ENCODE measurements at regions not wholly inside any gene's neighbourhood (a gene's known extent, or its start where the extent isn't known, plus 50 kb on each side); places are given as distances from the start of the nearest gene placed in this dataset.

GRCh38 chr18:2204736-2205135, 366.6 kb downstream of the METTL4 start:
- WGBS, 2 donors, result 66 to 69% methylated on average over 2 of the region's 2 CpGs
- no peak overlapping the region for H3K27ac ChIP-seq
- H3K27me3 ChIP-seq, result no peaks in the 10 kb centered on the region
- H3K4me1 ChIP-seq, result no peaks in the 10 kb centered on the region
- no peaks in the 10 kb centered on the region for H3K9me3 ChIP-seq
- TF ChIP-seq POLR2AphosphoS5 (IDR thresholded peaks at IDR 0.05), result no peak
- TF ChIP-seq POLR2A (IDR thresholded peaks at IDR 0.05), result no peak
- no peak for TF ChIP-seq CTCF (IDR thresholded peaks at IDR 0.05)
- TF ChIP-seq EP300 (IDR thresholded peaks at IDR 0.05), result no peak
- H3K4me3 ChIP-seq, result no peak overlapping the region
- intact Hi-C loops (cut with DNase I), result no loop called here
- no peak for DNase-seq
- H3K36me3 ChIP-seq, result no peaks in the 10 kb centered on the region

DNA sequence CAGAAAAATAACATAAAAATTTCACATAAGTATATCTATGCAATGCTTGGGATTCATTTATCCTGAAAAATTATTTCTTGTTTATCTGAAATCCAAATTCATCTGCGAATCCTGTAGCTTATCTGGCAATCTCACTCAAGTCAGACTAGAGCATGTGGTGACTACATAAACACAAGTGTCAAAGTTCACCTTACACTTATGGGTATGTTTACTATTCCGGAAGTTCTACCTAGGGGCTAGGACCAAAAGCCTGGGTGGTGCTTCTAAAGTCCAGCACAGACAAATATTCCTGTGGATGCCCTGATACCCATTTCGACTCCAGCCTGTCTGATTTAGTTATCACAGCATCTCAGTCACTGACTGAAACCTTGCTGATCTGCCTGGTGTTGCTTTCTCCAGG, 364.0 kb downstream of the METTL4 start:
- 22 to 66% methylated on average over 3 of the region's 3 CpGs for WGBS, 2 donors
- no peak for TF ChIP-seq CTCF (IDR thresholded peaks at IDR 0.05)
- TF ChIP-seq POLR2A (IDR thresholded peaks at IDR 0.05), result no peak
- no peak for TF ChIP-seq POLR2AphosphoS5 (IDR thresholded peaks at IDR 0.05)
- TF ChIP-seq EP300 (IDR thresholded peaks at IDR 0.05), result no peak
- Histone ChIP-seq H3K27ac (no peak overlapping the region), H3K4me1 (no peaks in the 10 kb centered on the region), H3K9me3 (no peaks in the 10 kb centered on the region), H3K4me3 (no peak overlapping the region), H3K27me3 (no peaks in the 10 kb centered on the region), H3K36me3 (no peaks in the 10 kb centered on the region)
- intact Hi-C loops (cut with DNase I), result no loop called here
- no peak for DNase-seq

DNA sequence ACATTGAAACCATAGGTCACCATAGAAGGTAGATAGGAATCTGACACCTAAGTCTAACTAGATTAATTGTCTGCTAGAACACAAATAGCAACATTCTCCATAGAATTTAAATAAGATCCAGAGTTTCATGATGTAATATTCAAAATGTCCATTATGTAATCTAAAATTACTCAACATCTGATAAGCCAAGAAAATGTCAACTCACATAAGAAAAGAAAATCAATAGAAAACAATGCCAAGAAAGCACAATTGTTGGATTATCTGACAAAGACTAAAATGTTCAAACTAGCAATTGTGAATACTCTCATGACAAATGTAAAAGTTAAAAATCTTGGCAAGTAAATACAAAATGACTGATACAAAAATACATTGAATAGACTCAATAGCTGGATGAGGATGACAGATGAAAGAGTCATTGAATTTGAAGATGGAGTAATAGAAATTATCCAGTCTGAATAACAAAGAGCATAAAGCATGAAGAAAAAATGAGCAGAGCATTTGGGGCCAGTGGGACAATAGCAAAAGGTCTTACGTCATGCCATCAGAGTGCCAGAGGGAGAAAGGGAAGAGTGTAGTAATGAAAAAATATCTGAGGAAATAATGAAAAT, 358.6 kb downstream of the METTL4 start:
- H3K27ac ChIP-seq, result no peak overlapping the region
- H3K36me3 ChIP-seq, result no peaks in the 10 kb centered on the region
- WGBS, 2 donors, result 92 to 96% methylated on average over 1 of the region's 1 CpG
- TF ChIP-seq POLR2A (IDR thresholded peaks at IDR 0.05) (no peak), POLR2AphosphoS5 (IDR thresholded peaks at IDR 0.05) (no peak)
- intact Hi-C loops (cut with DNase I), result no loop called here
- no peak for DNase-seq
- no peaks in the 10 kb centered on the region for H3K4me1 ChIP-seq
- no peaks in the 10 kb centered on the region for H3K27me3 ChIP-seq
- H3K4me3 ChIP-seq, result no peak overlapping the region
- no peaks in the 10 kb centered on the region for H3K9me3 ChIP-seq

- 92% methylated on average over 2 of the region's 2 CpGs for WGBS, 2 donors
- H3K27ac ChIP-seq, result no peak overlapping the region
- no peaks in the 10 kb centered on the region for H3K27me3 ChIP-seq
- no peaks in the 10 kb centered on the region for H3K36me3 ChIP-seq
- no peak for DNase-seq
- intact Hi-C loops (cut with DNase I), result no loop called here
- no peak overlapping the region for H3K4me3 ChIP-seq
- TF ChIP-seq CTCF (IDR thresholded peaks at IDR 0.05) (no peak), EP300 (IDR thresholded peaks at IDR 0.05) (no peak), POLR2AphosphoS5 (IDR thresholded peaks at IDR 0.05) (no peak), POLR2A (IDR thresholded peaks at IDR 0.05) (no peak)
- H3K4me1 ChIP-seq, result no peaks in the 10 kb centered on the region
- no peaks in the 10 kb centered on the region for H3K9me3 ChIP-seq
Measured at GRCh38 chr18:2213905-2214304, 357.4 kb downstream of the METTL4 start.

- H3K27ac ChIP-seq, result no peak overlapping the region
- no peaks in the 10 kb centered on the region for H3K9me3 ChIP-seq
- no peak overlapping the region for H3K4me3 ChIP-seq
- H3K36me3 ChIP-seq, result no peaks in the 10 kb centered on the region
- no peaks in the 10 kb centered on the region for H3K4me1 ChIP-seq
- no peak for DNase-seq
- TF ChIP-seq POLR2AphosphoS5 (IDR thresholded peaks at IDR 0.05), result no peak
- TF ChIP-seq CTCF (IDR thresholded peaks at IDR 0.05), result no peak
- intact Hi-C loops (cut with DNase I), result no loop called here
- no peaks in the 10 kb centered on the region for H3K27me3 ChIP-seq
- WGBS, 2 donors, result 34 to 48% methylated on average over 2 of the region's 2 CpGs
Measured at GRCh38 chr18:2217356-2217755, 353.9 kb downstream of the METTL4 start.

Data from sigmoid colon (tissue), 6 donors.